ENCODE measurements at regions not wholly inside any gene's neighbourhood (a gene's known extent, or its start where the extent isn't known, plus 50 kb on each side); places are given as distances from the start of the nearest gene placed in this dataset.

GRCh38 chr1:170318736-170319135, 173.0 kb downstream of the NTMT2 start:
- TF ChIP-seq CTCF (IDR thresholded peaks at IDR 0.05): no peak
- TF ChIP-seq EP300 (IDR thresholded peaks at IDR 0.05): no peak
- TF ChIP-seq POLR2A (IDR thresholded peaks at IDR 0.05): no peak

All from tibial nerve (tissue), 4 donors.